ENCODE measurements at regions not wholly inside any gene's neighbourhood (a gene's known extent, or its start where the extent isn't known, plus 50 kb on each side); places are given as distances from the start of the nearest gene placed in this dataset.
"Not testable (repeated sequence)": the region's sequence is repeated elsewhere in the genome, so short reads cannot be mapped to it uniquely, and the experiment has no call there.

GRCh38 chr9:7536310-7536939, 263.2 kb downstream of the DMAC1 start:
- DNase-seq: no peak

DNA sequence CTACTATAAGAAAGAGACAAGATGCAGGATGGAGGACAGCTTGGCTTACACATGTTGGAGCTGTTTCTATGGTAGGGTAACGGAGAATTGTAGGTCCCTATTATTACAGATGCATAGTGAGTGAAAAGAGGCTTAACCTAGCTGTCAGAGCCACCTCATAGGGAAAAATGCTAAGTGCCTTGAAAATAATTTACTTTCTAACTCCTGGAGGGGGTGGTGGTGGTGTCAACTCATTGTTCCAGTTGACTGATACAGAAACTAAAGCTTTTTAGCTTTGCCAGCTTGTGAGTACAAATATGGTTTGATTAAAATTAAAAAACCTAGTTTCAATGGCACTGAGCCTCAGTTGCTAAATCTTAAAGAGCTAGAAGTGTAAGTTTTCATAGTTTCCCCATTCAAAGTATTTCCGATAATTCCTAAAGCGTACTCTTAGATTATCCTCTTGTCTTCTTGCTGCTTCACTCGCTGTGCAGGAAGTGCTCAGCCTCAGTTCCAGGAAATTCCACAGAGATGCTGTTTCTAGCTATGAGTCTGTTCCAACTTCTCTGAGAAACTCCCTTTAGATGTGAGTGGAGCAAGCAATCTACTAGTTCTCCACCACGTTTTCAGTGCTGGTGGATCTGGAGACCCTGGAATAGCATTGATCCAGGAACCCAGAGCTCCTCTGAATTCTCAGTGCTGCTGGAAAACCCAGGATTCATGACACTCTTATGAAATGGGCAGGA, 265.2 kb downstream of the DMAC1 start:
- DNase-seq: no peak

GRCh38 chr9:7533376-7534090, 266.0 kb downstream of the DMAC1 start:
- DNase-seq: no peak

GRCh38 chr9:7523426-7524043, 276.0 kb downstream of the DMAC1 start:
- no peak for DNase-seq

GRCh38 chr9:7520396-7520795, 279.2 kb downstream of the DMAC1 start:
- DNase-seq: no peak

GRCh38 chr9:7516376-7516775, 283.2 kb downstream of the DMAC1 start:
- DNase-seq: no peak

DNA sequence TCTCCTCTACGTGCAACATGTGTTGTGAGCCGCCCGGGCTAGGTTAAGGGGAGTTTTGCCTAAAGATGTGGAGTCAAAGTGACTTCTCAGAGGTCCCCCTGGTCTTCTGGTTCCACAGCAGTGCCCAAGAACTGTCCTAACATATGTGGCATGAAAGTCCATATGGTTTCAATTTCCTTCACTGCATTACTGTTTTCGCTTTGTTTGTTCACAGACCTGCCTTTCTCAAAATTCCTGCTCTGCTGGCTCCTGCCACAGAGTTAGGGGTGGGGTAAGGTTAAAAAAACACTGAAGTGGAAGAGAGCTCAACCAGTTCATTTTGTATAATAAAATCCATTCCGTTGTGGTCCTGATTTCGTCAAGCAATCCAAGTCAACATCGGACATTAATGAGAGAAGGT, 289.4 kb downstream of the DMAC1 start:
- DNase-seq: no peak

DNA sequence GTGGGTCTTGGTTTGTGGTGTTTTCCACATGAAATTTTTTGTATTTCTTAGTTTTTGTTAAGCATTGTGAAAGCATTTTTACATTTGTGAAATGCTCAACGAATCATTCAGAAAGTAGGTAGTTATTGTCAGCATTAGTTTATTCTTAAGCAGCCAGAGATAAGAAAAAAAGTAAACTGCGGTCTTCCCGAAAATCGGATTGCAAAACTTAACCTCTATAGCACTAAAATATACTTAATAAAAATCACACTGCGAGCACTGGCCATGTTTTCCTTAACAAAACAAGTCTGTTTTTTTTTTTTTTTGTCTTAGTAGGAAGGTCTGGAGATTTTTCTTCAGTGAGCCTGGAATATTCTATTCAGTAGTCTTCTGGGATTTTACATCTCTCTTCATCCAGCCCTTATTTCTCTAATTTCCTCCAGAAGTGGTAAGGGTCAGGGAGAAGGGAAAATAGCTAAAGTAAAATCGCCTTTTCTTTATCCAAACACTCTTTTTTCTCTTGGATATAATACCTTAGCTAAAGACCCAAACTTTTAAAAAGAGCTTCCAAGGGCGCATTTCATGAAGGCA, 289.9 kb downstream of the DMAC1 start:
- no peak for DNase-seq

DNA sequence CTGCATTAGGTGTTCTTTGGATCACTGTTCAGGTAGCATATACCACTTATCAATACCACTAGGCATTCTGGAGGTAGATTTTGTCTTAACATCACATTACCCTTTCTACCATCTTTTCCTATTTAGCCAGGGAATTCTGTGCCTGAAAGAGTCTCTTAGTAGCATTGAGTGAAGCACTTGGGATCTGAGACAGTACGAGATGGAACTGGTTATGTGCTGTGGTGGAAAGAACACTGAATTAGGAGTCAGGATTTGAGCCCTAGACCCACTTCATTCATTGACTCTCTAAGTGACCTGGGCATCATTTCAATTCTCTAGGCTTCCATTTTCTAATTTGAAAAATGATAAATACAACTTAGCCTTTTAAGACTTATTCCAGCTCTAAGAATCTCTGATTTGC, 291.1 kb downstream of the DMAC1 start:
- no peak for DNase-seq

- no peak for DNase-seq
Measured at GRCh38 chr9:7507566-7508270, 291.9 kb downstream of the DMAC1 start.

DNA sequence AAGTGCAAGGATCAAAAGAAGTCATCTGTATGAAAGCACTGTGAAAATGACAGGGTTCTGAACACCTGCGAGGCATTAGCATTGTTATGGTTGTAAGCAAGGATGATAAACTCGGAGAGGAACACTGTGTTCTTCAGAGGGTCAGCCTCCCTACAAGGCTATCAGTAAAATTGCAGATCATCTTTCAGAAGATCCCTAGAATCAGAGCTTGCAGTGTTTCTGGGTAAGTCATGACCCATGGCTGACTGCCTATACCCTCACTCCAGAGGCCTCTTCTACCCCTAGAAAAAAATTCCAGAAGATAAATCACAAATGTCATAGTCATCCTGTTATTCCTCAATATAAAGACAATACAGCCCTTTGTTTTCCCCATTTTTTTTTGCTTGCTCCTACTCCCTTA, 292.6 kb downstream of the DMAC1 start:
- no peak for DNase-seq

- DNase-seq: no peak
Measured at GRCh38 chr9:7500521-7500920, 299.1 kb downstream of the DMAC1 start.

- no peak for DNase-seq
Measured at GRCh38 chr9:7491641-7492040, 307.9 kb downstream of the DMAC1 start.

GRCh38 chr9:7490317-7491108, 309.1 kb downstream of the DMAC1 start:
- DNase-seq: no peak

- DNase-seq: no peak
Measured at GRCh38 chr9:7489036-7489435, 310.5 kb downstream of the DMAC1 start.

DNA sequence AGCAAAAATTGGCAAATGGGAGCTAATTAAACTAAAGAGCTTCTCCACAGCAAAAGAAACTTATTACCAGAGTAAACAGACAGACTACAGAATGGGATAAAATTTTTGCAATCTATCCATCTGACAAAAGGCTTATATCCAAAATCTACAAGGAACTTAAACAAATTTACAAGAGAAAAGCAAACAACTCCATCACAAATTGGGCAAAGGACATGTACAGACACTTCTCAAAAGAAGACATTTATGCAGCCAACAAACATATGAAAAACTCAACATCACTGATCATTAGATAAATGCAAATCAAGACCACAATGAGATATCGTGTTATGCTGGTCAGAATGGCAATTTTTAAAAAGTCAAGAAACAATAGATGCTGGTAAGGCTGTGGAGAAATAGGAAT, 315.6 kb downstream of the DMAC1 start:
- not testable (repeated sequence) for DNase-seq

- DNase-seq: no peak
Measured at GRCh38 chr9:7481570-7481969, 318.0 kb downstream of the DMAC1 start.

DNA sequence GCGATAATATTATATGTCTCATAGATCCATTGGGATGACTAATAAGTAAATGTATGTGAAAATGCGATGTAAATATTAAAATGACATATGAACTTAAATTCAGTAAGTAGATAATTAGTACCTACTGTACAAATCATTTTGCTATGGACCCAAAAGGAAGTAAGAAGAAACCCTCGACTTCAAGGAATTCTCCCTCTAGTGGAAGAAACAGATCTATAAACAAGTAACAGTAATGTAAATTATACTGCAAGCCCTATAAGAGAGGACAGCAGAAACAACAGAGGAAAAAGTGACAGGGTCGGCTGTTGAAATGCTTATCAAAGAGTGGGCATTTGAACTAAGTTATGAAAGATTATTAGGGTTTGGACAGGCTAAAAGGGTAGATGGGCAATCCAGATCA, 320.3 kb downstream of the DMAC1 start:
- DNase-seq: no peak

DNA sequence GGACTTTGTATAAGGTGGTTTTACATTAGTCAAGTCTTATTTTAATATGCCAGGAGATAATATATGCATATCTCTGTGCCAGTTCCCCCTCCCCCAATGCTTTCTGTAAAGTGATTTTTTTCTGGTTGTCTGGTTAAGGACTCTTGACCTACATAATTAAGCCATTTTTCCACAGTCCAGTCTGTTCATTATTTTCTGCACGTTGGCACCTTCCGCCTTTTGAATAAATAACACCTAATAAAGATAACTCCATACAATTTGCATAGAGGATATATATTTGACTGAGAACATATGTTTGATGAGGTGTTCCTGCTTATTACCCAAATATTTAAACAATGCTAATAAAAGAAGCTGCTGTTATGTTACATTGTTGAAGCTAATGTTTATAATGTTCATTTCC, 320.9 kb downstream of the DMAC1 start:
- DNase-seq: no peak

DNA sequence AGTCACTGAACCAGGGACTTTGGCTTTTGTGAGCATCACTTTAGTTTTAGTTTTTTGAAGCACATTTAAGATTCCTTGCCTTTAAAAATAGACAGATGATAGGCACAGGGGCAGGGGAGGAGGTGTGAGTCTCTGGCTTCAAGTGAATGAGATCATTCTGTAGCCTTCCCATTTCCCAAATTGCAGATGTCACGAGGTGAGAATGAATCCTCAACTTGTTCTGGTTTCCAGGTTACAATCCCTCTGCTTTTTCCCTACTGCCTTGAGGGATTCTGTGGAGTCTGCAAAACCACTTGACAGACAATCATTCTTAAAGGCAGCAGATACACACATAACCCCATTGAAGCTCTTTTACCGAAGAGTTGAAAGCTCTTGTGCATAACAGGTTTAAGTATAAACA, 332.4 kb downstream of the DMAC1 start:
- no peak for DNase-seq

- DNase-seq: no peak
Measured at GRCh38 chr9:7461791-7462190, 337.8 kb downstream of the DMAC1 start.
